H9 (cell line): ENCODE measurements at regions not wholly inside any gene's neighbourhood (a gene's known extent, or its start where the extent isn't known, plus 50 kb on each side); places are given as distances from the start of the nearest gene placed in this dataset.

Experiments
- DNase-seq: peaks from one replicate; pipeline ENCODE4 v3.0.0-alpha.2; 2017
- H2AFZ ChIP-seq: one replicate; pipeline ENCODE4 v1.6.1; 2013; ENCODE audit warnings: mild to moderate bottlenecking, low read length, control low read depth, moderate library complexity
- H2AK5ac ChIP-seq: 2 replicates; pipeline ENCODE4 v1.6.1; 2013; ENCODE audit warnings: low read length, control low read depth, mixed read lengths; ENCODE audit not compliant: insufficient read length
- H2BK120ac ChIP-seq: one replicate; pipeline ENCODE4 v1.6.1; 2013; ENCODE audit warnings: low read depth, mild to moderate bottlenecking, low read length, control low read depth, inconsistent platforms; ENCODE audit not compliant: poor library complexity, severe bottlenecking
- H2BK12ac ChIP-seq: 2 replicates; pipeline ENCODE4 v1.6.1; 2013; ENCODE audit warnings: low read length, control low read depth, mixed read lengths, low read depth; ENCODE audit not compliant: insufficient read length
- H2BK15ac ChIP-seq: 2 replicates; pipeline ENCODE4 v1.6.1; 2013; ENCODE audit warnings: low read depth, low read length, control low read depth
- H2BK20ac ChIP-seq: one replicate; pipeline ENCODE4 v1.6.1; 2013; ENCODE audit warnings: low read depth, mild to moderate bottlenecking, low read length, control low read depth, inconsistent platforms; ENCODE audit not compliant: poor library complexity, severe bottlenecking
- H2BK5ac ChIP-seq: 2 replicates; pipeline ENCODE4 v1.6.1; 2013; ENCODE audit warnings: low read length, control low read depth, mixed read lengths; ENCODE audit not compliant: insufficient read length
- H3K14ac ChIP-seq: 2 replicates; pipeline ENCODE4 v1.6.1; 2013; ENCODE audit warnings: low read length, control low read depth; ENCODE audit not compliant: insufficient read depth
- H3K18ac ChIP-seq: 2 replicates; pipeline ENCODE4 v1.6.1; 2013; ENCODE audit warnings: low read depth, mild to moderate bottlenecking, mixed read lengths, low read length, control low read depth; ENCODE audit not compliant: insufficient read length
- H3K23ac ChIP-seq: 2 replicates; pipeline ENCODE4 v1.6.1; 2013; ENCODE audit warnings: low read length, control low read depth, mixed read lengths, low read depth; ENCODE audit not compliant: insufficient read length
- H3K23me2 ChIP-seq: 2 replicates; pipeline ENCODE4 v1.6.1; 2013; ENCODE audit warnings: low read depth, mild to moderate bottlenecking, mixed read lengths, low read length, control low read depth; ENCODE audit not compliant: insufficient read length, poor library complexity, severe bottlenecking
- H3K27ac ChIP-seq: 2 replicates; pipeline ENCODE4 v1.5.1; 2013; ENCODE audit warnings: low read length, control low read depth, mixed read lengths, low read depth; ENCODE audit not compliant: insufficient read length
- H3K27me3 ChIP-seq: 2 replicates; pipeline ENCODE4 v1.6.1; 2013; ENCODE audit warnings: low read length, control low read depth, inconsistent platforms; ENCODE audit not compliant: insufficient read depth
- H3K4ac ChIP-seq: 2 replicates; pipeline ENCODE4 v1.6.1; 2013; ENCODE audit warnings: low read depth, mild to moderate bottlenecking, control low read depth, inconsistent platforms, low read length, moderate library complexity
- H3K4me1 ChIP-seq: 2 replicates; pipeline ENCODE4 v1.6.1; 2013; ENCODE audit warnings: low read length, control low read depth, inconsistent platforms; ENCODE audit not compliant: insufficient read depth
- H3K4me2 ChIP-seq: 2 replicates; pipeline ENCODE4 v1.6.1; 2013; ENCODE audit warnings: low read length, control low read depth, mixed read lengths; ENCODE audit not compliant: insufficient read length, insufficient read depth
- H3K56ac ChIP-seq: 2 replicates; pipeline ENCODE4 v1.6.1; 2013; ENCODE audit warnings: low read depth, mild to moderate bottlenecking, mixed read lengths, low read length, control low read depth; ENCODE audit not compliant: insufficient read length
- H3K79me1 ChIP-seq: 2 replicates; pipeline ENCODE4 v1.6.1; 2013; ENCODE audit warnings: low read depth, mild to moderate bottlenecking, moderate library complexity, low read length, control low read depth, inconsistent platforms; ENCODE audit not compliant: insufficient read depth, poor library complexity, severe bottlenecking
- H3K79me2 ChIP-seq: 2 replicates; pipeline ENCODE4 v1.6.1; 2013; ENCODE audit warnings: low read length, control low read depth, inconsistent platforms; ENCODE audit not compliant: insufficient read depth
- H3K9ac ChIP-seq: 2 replicates; pipeline ENCODE4 v1.6.1; 2013; ENCODE audit warnings: low read length, control low read depth, mixed read lengths; ENCODE audit not compliant: insufficient read length; ENCODE audit errors: extremely low read depth
- H3K9me3 ChIP-seq: one replicate; pipeline ENCODE4 v1.6.1; 2013; ENCODE audit warnings: low read depth, low read length, inconsistent platforms; ENCODE audit not compliant: control insufficient read depth
- H3T11ph ChIP-seq: one replicate; pipeline ENCODE4 v1.6.1; 2013; ENCODE audit warnings: mild to moderate bottlenecking, low read length, control low read depth, inconsistent platforms
- H4K20me1 ChIP-seq: one replicate; pipeline ENCODE4 v1.6.1; 2013; ENCODE audit not compliant: control insufficient read depth, insufficient read length, insufficient read depth
- H4K5ac ChIP-seq: 2 replicates; pipeline ENCODE4 v1.6.1; 2013; ENCODE audit warnings: low read depth, mild to moderate bottlenecking, mixed read lengths, low read length, control low read depth; ENCODE audit not compliant: insufficient read length
- H4K8ac ChIP-seq: replicated peaks from 2 replicates; pipeline ENCODE4 v1.6.1; 2013; ENCODE audit warnings: low read length, control low read depth, mixed read lengths, low read depth; ENCODE audit not compliant: insufficient read length
- H4K91ac ChIP-seq: 2 replicates; pipeline ENCODE4 v1.6.1; 2013; ENCODE audit warnings: low read depth, mild to moderate bottlenecking, moderate library complexity, mixed read lengths, low read length, control low read depth; ENCODE audit not compliant: insufficient read length
- H3K27ac Mint-ChIP-seq, 3 experiments: 2 replicates in 2 of 3; 3 replicates in 1 of 3; pipeline ENCODE4 v1.8.0; 2020 to 2021; ENCODE audit warnings: mixed read lengths in 3 of 3, mild to moderate bottlenecking in 1 of 3, moderate library complexity in 1 of 3
- H3K27me3 Mint-ChIP-seq: 2 replicates; pipeline ENCODE4 v1.8.0; 2021; ENCODE audit warnings: low read depth, mild to moderate bottlenecking, moderate library complexity, mixed read lengths
- H3K36me3 Mint-ChIP-seq, 3 experiments: 2 replicates in 2 of 3; 3 replicates in 1 of 3; pipeline ENCODE4 v1.8.0; 2020 to 2021; ENCODE audit warnings: low read depth in 3 of 3, mixed read lengths in 3 of 3; ENCODE audit not compliant: insufficient read depth in 1 of 3
- H3K4me1 Mint-ChIP-seq, 2 experiments: 2 replicates each; pipeline ENCODE4 v1.8.0; 2020; ENCODE audit warnings: mixed read lengths in 2 of 2
- H3K4me3 Mint-ChIP-seq, 2 experiments: 2 replicates in 1 of 2; 3 replicates in 1 of 2; pipeline ENCODE4 v1.8.0; 2020 to 2021; ENCODE audit warnings: mild to moderate bottlenecking in 2 of 2, mixed read lengths in 2 of 2, moderate library complexity in 1 of 2
- H3K9me3 Mint-ChIP-seq, 2 experiments: 2 replicates in 1 of 2; 3 replicates in 1 of 2; pipeline ENCODE4 v1.8.0; 2020; ENCODE audit warnings: mild to moderate bottlenecking in 2 of 2, mixed read lengths in 2 of 2, moderate library complexity in 1 of 2
- WGBS: extraction: QIAGEN DNeasy Blood & Tissue Kit; methylation state at CpG from one replicate; pipeline ENCODE4 v1.1.7; 2013; ENCODE audit warnings: missing lambda C conversion rate, low lambda C conversion rate, mixed read lengths; ENCODE audit not compliant: insufficient read length; ENCODE audit errors: extremely low coverage; 5-methylcytosine and 5-hydroxymethylcytosine counted together
- TF ChIP-seq, protein P1 (sequence below): fragments of 200-600 bp; sonication (generic); conservative IDR thresholded peaks from 3 replicates; pipeline ENCODE4 v1.8.0; 2021; ENCODE audit warnings: antibody characterized with exemption, mild to moderate bottlenecking

GRCh38 chr9:7508516-7508915 is 291.1 kb downstream of the DMAC1 start:
- Histone ChIP-seq H2BK12ac (no peak overlapping the region), H3K14ac (no peak overlapping the region), H3K79me2 (no peaks in the 10 kb centered on the region), H3K9ac (no peak overlapping the region), H2BK120ac (no peak overlapping the region), H4K8ac (no peak overlapping the region), H3K23ac (no peak overlapping the region), H3K79me1 (no peaks in the 10 kb centered on the region), H2BK20ac (no peak overlapping the region), H3T11ph (no peak overlapping the region), H4K20me1 (no peaks in the 10 kb centered on the region), H3K27ac (no peak overlapping the region), H3K4me2 (no peak overlapping the region), H3K18ac (no peak overlapping the region), H2BK5ac (no peak overlapping the region), H3K4me1 (no peaks in the 10 kb centered on the region), H4K5ac (no peak overlapping the region), H3K4ac (no peak overlapping the region), H2AK5ac (no peak overlapping the region), H2AFZ (no peak overlapping the region), H3K27me3 (no peaks in the 10 kb centered on the region), H3K9me3 (no peaks in the 10 kb centered on the region), H2BK15ac (no peak overlapping the region), H4K91ac (no peak overlapping the region), H3K23me2 (no peaks in the 10 kb centered on the region), H3K56ac (no peak overlapping the region)
- no peaks in the 10 kb centered on the region for H3K27me3 Mint-ChIP-seq
- H3K4me1 Mint-ChIP-seq, result no peaks in the 10 kb centered on the region
- no CpG with 5 or more reads among the region's 1 CpG for WGBS
- no peak for DNase-seq
- H3K36me3 Mint-ChIP-seq, result no peaks in the 10 kb centered on the region
- H3K27ac Mint-ChIP-seq, result no peak overlapping the region
- TF ChIP-seq, protein P1, sequence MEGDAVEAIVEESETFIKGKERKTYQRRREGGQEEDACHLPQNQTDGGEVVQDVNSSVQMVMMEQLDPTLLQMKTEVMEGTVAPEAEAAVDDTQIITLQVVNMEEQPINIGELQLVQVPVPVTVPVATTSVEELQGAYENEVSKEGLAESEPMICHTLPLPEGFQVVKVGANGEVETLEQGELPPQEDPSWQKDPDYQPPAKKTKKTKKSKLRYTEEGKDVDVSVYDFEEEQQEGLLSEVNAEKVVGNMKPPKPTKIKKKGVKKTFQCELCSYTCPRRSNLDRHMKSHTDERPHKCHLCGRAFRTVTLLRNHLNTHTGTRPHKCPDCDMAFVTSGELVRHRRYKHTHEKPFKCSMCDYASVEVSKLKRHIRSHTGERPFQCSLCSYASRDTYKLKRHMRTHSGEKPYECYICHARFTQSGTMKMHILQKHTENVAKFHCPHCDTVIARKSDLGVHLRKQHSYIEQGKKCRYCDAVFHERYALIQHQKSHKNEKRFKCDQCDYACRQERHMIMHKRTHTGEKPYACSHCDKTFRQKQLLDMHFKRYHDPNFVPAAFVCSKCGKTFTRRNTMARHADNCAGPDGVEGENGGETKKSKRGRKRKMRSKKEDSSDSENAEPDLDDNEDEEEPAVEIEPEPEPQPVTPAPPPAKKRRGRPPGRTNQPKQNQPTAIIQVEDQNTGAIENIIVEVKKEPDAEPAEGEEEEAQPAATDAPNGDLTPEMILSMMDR, result no peak
- no peak overlapping the region for H3K4me3 Mint-ChIP-seq
- no peaks in the 10 kb centered on the region; a peak in 1 of 5 replicates for H3K9me3 Mint-ChIP-seq
